ENCODE measurements at regions not wholly inside any gene's neighbourhood (a gene's known extent, or its start where the extent isn't known, plus 50 kb on each side); places are given as distances from the start of the nearest gene placed in this dataset.

GRCh38 chr9:95620722-95621121 lies 104.0 kb upstream of the PTCH1 start:
- POLR2A ChIA-PET = no interaction called here
- H3K27me3 ChIP-seq (ENCODE audit: control insufficient read depth in 2 of 2, insufficient read depth in 2 of 2, low read length in 2 of 2) = peaks cover 20 to 49% of the 10 kb centered on the region in 2 experiments
- TF ChIP-seq STAT5A (IDR thresholded peaks at IDR 0.05; ENCODE audit: borderline replicate concordance, low read length) (no peak), SAP30 (IDR thresholded peaks at IDR 0.05; ENCODE audit: borderline replicate concordance, insufficient read depth, low read depth, low read length, poor library complexity, severe bottlenecking) (no peak), L3MBTL2 (IDR thresholded peaks at IDR 0.05) (no peak), CBX2 (IDR thresholded peaks at IDR 0.05; ENCODE audit: insufficient read depth, low read length, poor library complexity, severe bottlenecking) (no peak)
- intact Hi-C loops (cut with micrococcal nuclease) (no loop called here), in situ Hi-C loops (cut with MboI) (no loop called here)
- no peak for DNase-seq (ENCODE audit: extremely low read depth in 1 of 4, low spot score in 3 of 4)
- BruUV-seq (replicated peaks) = no TSS peak
- no peaks in the 10 kb centered on the region for H3K36me3 ChIP-seq (ENCODE audit: control insufficient read depth, insufficient read depth, low read length)
- CTCF ChIA-PET (ENCODE audit: low intra/inter-chr PET ratio) = no interaction called here
- no peaks in the 10 kb centered on the region for H4K20me1 ChIP-seq (replicated peaks; ENCODE audit: control insufficient read depth, insufficient read depth, low read length)
- H3K9me1 ChIP-seq (ENCODE audit: control insufficient read depth, insufficient read depth, low read length) = no peaks in the 10 kb centered on the region
- no peak overlapping the region for H3K27ac ChIP-seq (ENCODE audit: extremely low read depth, low read depth, low read length)
- H3K9me3 ChIP-seq (replicated peaks; ENCODE audit: control insufficient read depth, insufficient read depth, low read depth, low read length) = no peaks in the 10 kb centered on the region
- no peak overlapping the region for H3K9ac ChIP-seq (ENCODE audit: insufficient read depth in 1 of 2, low read depth in 2 of 2, low read length in 2 of 2)
- no peaks in the 10 kb centered on the region for H3K4me1 ChIP-seq (replicated peaks in 1 of 2; ENCODE audit: control insufficient read depth in 2 of 2, insufficient read depth in 2 of 2, low read length in 2 of 2)
- H3K4me2 ChIP-seq (ENCODE audit: insufficient read depth, low read length) = no peak overlapping the region
- no peaks in the 10 kb centered on the region for H3K79me2 ChIP-seq (ENCODE audit: control insufficient read depth, insufficient read depth, low read length)
- 3% methylated on average over 8 of the region's 8 CpGs for WGBS (ENCODE audit: insufficient coverage, low coverage, missing lambda C conversion rate)
- no peak for ATAC-seq
- no peak overlapping the region for H2AFZ ChIP-seq (ENCODE audit: low read depth, low read length)
- no peak for FAIRE-seq
- H3K4me3 ChIP-seq = no peak overlapping the region

GRCh38 chr9:95620314-95620713 lies 103.5 kb upstream of the PTCH1 start:
- TF ChIP-seq NCOA4 (IDR thresholded peaks at IDR 0.05; ENCODE audit: partially characterized antibody) = no peak
- no peak for TF ChIP-seq USF2 (CRISPR knock-in tag; IDR thresholded peaks at IDR 0.05)
- TF ChIP-seq GMEB1 (CRISPR knock-in tag; IDR thresholded peaks at IDR 0.05) = no peak
- TF ChIP-seq PPARD (CRISPR knock-in tag; IDR thresholded peaks at IDR 0.05) = no peak
- no peak for TF ChIP-seq NBN (IDR thresholded peaks at IDR 0.05; ENCODE audit: low read depth)
- no peak for TF ChIP-seq RNF2 (IDR thresholded peaks at IDR 0.05)
- no peak for TF ChIP-seq TFE3 (CRISPR knock-in tag; IDR thresholded peaks at IDR 0.05)
- H3K9me3 ChIP-seq (replicated peaks; ENCODE audit: control insufficient read depth, insufficient read depth, low read depth, low read length) = no peaks in the 10 kb centered on the region
- H3K4me2 ChIP-seq (ENCODE audit: insufficient read depth, low read length) = no peak overlapping the region
- ChIA-PET CTCF (ENCODE audit: low intra/inter-chr PET ratio) (no interaction called here), POLR2A (interaction anchor here (0.6 kb wide), 1 partner anchor 9 kb away, joined by 4 read pairs; no protein-coding TSS in a partner anchor)
- 3% methylated on average over 10 of the region's 10 CpGs for WGBS (ENCODE audit: insufficient coverage, low coverage, missing lambda C conversion rate)
- H2AFZ ChIP-seq (ENCODE audit: low read depth, low read length) = no peak overlapping the region
- no peaks in the 10 kb centered on the region for H3K36me3 ChIP-seq (ENCODE audit: control insufficient read depth, insufficient read depth, low read length)
- no peak overlapping the region for H3K4me3 ChIP-seq
- H3K4me1 ChIP-seq (replicated peaks in 1 of 2; ENCODE audit: control insufficient read depth in 2 of 2, insufficient read depth in 2 of 2, low read length in 2 of 2) = no peaks in the 10 kb centered on the region
- peaks cover 20 to 45% of the 10 kb centered on the region in 2 experiments for H3K27me3 ChIP-seq (ENCODE audit: control insufficient read depth in 2 of 2, insufficient read depth in 2 of 2, low read length in 2 of 2)
- no TSS peak for BruUV-seq (replicated peaks)
- ATAC-seq (no peak; the same call in 2 of the 3 replicates), FAIRE-seq (no peak), DNase-seq (ENCODE audit: extremely low read depth in 1 of 4, low spot score in 3 of 4) (no peak)
- in situ Hi-C loops (cut with MboI) = no loop called here
- no peak overlapping the region for H3K9ac ChIP-seq (ENCODE audit: insufficient read depth in 1 of 2, low read depth in 2 of 2, low read length in 2 of 2)
- H3K27ac ChIP-seq (ENCODE audit: extremely low read depth, low read depth, low read length) = no peak overlapping the region
- H4K20me1 ChIP-seq (replicated peaks; ENCODE audit: control insufficient read depth, insufficient read depth, low read length) = no peaks in the 10 kb centered on the region
- H3K79me2 ChIP-seq (ENCODE audit: control insufficient read depth, insufficient read depth, low read length) = no peaks in the 10 kb centered on the region
- intact Hi-C loops (cut with micrococcal nuclease) = no loop called here
- no peaks in the 10 kb centered on the region for H3K9me1 ChIP-seq (ENCODE audit: control insufficient read depth, insufficient read depth, low read length)

Measured in K562 (cell line).